ENCODE measurements at regions not wholly inside any gene's neighbourhood (a gene's known extent, or its start where the extent isn't known, plus 50 kb on each side); places are given as distances from the start of the nearest gene placed in this dataset.
"Not testable (repeated sequence)": the region's sequence is repeated elsewhere in the genome, so short reads cannot be mapped to it uniquely, and the experiment has no call there.

GRCh38 chr21:6499128-6499826 lies 4022.1 kb upstream of the TPTE start:
- H3K4me3 ChIP-seq; H3K27ac ChIP-seq; H3K36me3 ChIP-seq; intact Hi-C loops (cut with DNase I; ENCODE audit: low total_unique reads); H3K9me3 ChIP-seq; H3K4me1 ChIP-seq; H3K27me3 ChIP-seq: not testable (repeated sequence)
- peak; percentile 40 to 78 for DNase-seq

GRCh38 chr21:6499866-6500265 lies 4021.5 kb upstream of the TPTE start:
- H3K9me3 ChIP-seq; H3K27ac ChIP-seq; intact Hi-C loops (cut with DNase I; ENCODE audit: low total_unique reads); H3K4me3 ChIP-seq; H3K27me3 ChIP-seq; H3K4me1 ChIP-seq; H3K36me3 ChIP-seq; DNase-seq: not testable (repeated sequence)

DNA sequence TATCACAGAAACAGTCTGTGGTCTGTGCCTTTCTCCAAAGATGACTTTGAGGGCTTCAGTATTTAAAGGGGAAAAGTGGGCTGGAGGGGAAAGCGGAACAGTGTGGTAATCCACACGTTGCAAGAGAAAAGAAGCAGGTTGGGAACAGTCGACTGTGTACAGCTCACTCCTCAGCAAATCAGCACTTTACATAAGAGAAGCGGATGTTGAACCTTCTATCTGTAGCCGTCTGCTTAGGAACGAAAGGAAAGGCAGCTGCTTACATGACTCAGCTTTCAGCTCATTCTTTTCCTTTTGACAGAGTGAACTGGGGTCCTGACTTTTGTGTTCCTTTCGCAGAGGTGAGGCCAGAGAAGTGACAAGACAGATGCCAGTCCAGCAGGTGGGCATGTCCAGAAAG lies 4020.7 kb upstream of the TPTE start:
- H3K27ac ChIP-seq; H3K4me3 ChIP-seq; DNase-seq; H3K27me3 ChIP-seq; H3K9me3 ChIP-seq; H3K36me3 ChIP-seq; intact Hi-C loops (cut with DNase I; ENCODE audit: low total_unique reads); H3K4me1 ChIP-seq: not testable (repeated sequence)

GRCh38 chr21:6506167-6506894 lies 4015.1 kb upstream of the TPTE start:
- H3K9me3 ChIP-seq; DNase-seq; intact Hi-C loops (cut with DNase I; ENCODE audit: low total_unique reads); H3K4me3 ChIP-seq; H3K4me1 ChIP-seq; H3K27ac ChIP-seq; H3K27me3 ChIP-seq; H3K36me3 ChIP-seq: not testable (repeated sequence)

DNA sequence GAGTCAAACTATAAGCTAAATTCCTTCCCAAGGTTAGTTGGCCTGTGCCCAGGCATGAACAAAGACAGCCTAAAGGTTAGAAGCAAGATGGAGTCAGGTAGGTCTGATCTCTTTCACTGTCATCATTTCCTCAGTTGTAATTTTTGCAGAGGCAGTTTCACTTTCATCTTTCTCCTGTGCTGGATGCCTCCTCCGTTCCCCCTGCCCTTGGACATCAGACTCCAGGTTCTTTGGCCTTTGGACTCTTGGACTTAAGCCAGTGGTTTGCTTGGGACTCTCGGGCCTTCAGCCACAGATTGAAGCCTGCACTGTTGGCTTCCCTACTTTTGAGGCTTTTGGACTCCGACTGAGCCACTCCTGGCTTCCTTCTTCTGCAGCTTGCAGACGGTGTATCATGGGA lies 4013.8 kb upstream of the TPTE start:
- H3K27ac ChIP-seq; H3K4me3 ChIP-seq; DNase-seq; H3K36me3 ChIP-seq; H3K27me3 ChIP-seq; H3K4me1 ChIP-seq; H3K9me3 ChIP-seq; intact Hi-C loops (cut with DNase I; ENCODE audit: low total_unique reads): not testable (repeated sequence)

DNA sequence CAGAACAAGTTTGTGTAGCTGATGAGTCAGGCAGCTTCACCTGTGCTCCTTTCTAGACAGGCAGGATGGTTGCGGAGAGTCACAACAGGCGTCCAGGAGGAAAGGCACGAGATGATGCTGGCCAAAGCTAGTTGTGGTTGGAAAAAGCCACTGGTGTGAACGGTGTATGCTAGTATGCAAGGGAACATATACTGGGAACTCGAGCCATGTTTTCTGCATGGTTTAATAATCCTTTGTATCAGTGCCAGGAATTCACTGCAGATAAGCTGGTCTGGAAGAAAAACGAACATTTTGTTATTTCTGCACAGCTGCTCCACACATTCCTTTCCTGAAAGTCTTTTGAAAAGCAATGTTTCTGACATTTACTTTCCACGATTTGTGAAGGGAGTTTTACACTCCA lies 3999.6 kb upstream of the TPTE start:
- H3K4me1 ChIP-seq; H3K4me3 ChIP-seq; H3K9me3 ChIP-seq; intact Hi-C loops (cut with DNase I; ENCODE audit: low total_unique reads); H3K27me3 ChIP-seq; H3K36me3 ChIP-seq; DNase-seq; H3K27ac ChIP-seq: not testable (repeated sequence)

- H3K27me3 ChIP-seq; H3K4me1 ChIP-seq; DNase-seq; H3K9me3 ChIP-seq; intact Hi-C loops (cut with DNase I; ENCODE audit: low total_unique reads); H3K4me3 ChIP-seq; H3K27ac ChIP-seq; H3K36me3 ChIP-seq: not testable (repeated sequence)
Measured at GRCh38 chr21:6526213-6526612, 3995.2 kb upstream of the TPTE start.

GRCh38 chr21:6530655-6531054 lies 3990.7 kb upstream of the TPTE start:
- H3K4me1 ChIP-seq; H3K27me3 ChIP-seq; H3K27ac ChIP-seq; intact Hi-C loops (cut with DNase I; ENCODE audit: low total_unique reads); H3K9me3 ChIP-seq; H3K36me3 ChIP-seq; DNase-seq; H3K4me3 ChIP-seq: not testable (repeated sequence)

DNA sequence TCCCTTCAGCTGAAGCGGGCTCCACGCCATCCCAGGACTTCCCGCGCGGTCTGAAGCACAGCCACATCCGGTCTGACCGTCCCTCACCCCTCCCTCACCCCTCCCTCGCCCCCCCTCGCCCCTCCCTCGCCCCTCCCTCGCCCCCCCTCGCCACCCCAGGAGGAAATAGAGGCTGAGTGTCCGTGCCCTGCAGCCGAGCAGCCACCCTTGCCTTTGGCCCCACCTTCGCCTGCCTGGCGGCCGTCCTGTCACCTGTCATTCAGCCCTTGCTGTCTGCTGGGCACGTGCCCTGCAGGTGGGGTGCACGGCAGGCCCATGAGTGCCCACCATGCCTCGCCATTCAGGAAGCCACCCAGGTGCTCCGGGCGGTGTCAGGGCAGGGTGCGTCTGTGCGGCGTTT lies 3988.1 kb upstream of the TPTE start:
- H3K27ac ChIP-seq; intact Hi-C loops (cut with DNase I; ENCODE audit: low total_unique reads); H3K27me3 ChIP-seq; H3K4me1 ChIP-seq; H3K36me3 ChIP-seq; H3K4me3 ChIP-seq; DNase-seq; H3K9me3 ChIP-seq: not testable (repeated sequence)

GRCh38 chr21:6538320-6538719 lies 3983.1 kb upstream of the TPTE start:
- H3K27me3 ChIP-seq; intact Hi-C loops (cut with DNase I; ENCODE audit: low total_unique reads); H3K4me1 ChIP-seq; H3K9me3 ChIP-seq; H3K27ac ChIP-seq; H3K36me3 ChIP-seq; DNase-seq; H3K4me3 ChIP-seq: not testable (repeated sequence)

GRCh38 chr21:6539688-6540087 lies 3981.7 kb upstream of the TPTE start:
- intact Hi-C loops (cut with DNase I; ENCODE audit: low total_unique reads) = not testable (repeated sequence)

DNA sequence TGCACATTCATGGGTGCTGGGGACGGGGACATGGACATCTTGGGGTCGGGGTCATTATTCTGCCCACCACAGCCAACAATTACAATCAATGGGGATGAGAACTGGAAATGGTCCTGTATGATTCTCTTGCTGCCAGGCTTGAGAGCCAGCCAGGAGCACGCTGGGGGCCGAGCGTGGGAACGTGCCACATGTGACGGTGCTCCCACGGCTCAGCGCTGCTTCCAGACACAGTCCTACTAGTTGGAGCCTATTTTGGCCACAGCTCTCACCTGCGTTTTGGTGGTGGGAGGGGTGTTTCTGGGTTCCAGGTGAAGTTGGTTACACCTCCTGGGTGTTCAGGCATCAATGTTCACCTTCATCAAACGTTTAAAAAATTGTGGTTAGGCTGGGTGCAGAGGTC lies 3980.3 kb upstream of the TPTE start:
- H3K4me3 ChIP-seq; H3K27me3 ChIP-seq; H3K36me3 ChIP-seq; H3K9me3 ChIP-seq; DNase-seq; H3K27ac ChIP-seq; intact Hi-C loops (cut with DNase I; ENCODE audit: low total_unique reads); H3K4me1 ChIP-seq: not testable (repeated sequence)

More at GRCh38 chr21:6539688-6540087, 3981.7 kb upstream of the TPTE start:
- H3K9me3 ChIP-seq, H3K4me1 ChIP-seq, H3K27ac ChIP-seq, DNase-seq, H3K36me3 ChIP-seq, H3K4me3 ChIP-seq, H3K27me3 ChIP-seq: not testable (repeated sequence)

- intact Hi-C loops (cut with DNase I; ENCODE audit: low total_unique reads) = not testable (repeated sequence)
Measured at GRCh38 chr21:6545288-6545687, 3976.1 kb upstream of the TPTE start.

GRCh38 chr21:6551045-6551444 lies 3970.3 kb upstream of the TPTE start:
- intact Hi-C loops (cut with DNase I; ENCODE audit: low total_unique reads); H3K9me3 ChIP-seq; H3K27ac ChIP-seq; DNase-seq; H3K4me3 ChIP-seq; H3K4me1 ChIP-seq; H3K36me3 ChIP-seq; H3K27me3 ChIP-seq: not testable (repeated sequence)

More at GRCh38 chr21:6545288-6545687, 3976.1 kb upstream of the TPTE start:
- H3K36me3 ChIP-seq, H3K4me1 ChIP-seq, H3K9me3 ChIP-seq, H3K27ac ChIP-seq, H3K4me3 ChIP-seq, DNase-seq, H3K27me3 ChIP-seq: not testable (repeated sequence)
